ENCODE measurements at regions not wholly inside any gene's neighbourhood (a gene's known extent, or its start where the extent isn't known, plus 50 kb on each side); places are given as distances from the start of the nearest gene placed in this dataset.
"Not testable (repeated sequence)": the region's sequence is repeated elsewhere in the genome, so short reads cannot be mapped to it uniquely, and the experiment has no call there.

DNA sequence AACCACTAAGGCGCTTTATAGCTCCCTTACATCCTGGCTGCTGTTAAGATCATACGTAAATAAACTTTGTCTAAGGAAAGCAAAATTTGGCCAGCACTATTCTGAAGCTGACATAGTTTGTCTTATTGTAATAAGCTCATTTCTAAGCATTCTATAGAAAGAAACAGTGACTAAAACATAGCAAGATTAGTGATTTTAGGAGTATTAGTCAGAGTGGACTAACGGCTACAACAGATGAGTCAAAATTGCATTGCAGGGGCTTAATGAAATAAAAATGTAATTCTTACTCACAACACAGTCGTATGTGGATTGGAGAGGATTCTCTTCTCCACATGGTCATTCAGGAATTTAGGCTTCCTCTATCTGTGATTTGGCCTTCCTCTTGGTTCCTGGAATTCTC, 347.6 kb downstream of the GADD45G start:
- no peak for DNase-seq

DNA sequence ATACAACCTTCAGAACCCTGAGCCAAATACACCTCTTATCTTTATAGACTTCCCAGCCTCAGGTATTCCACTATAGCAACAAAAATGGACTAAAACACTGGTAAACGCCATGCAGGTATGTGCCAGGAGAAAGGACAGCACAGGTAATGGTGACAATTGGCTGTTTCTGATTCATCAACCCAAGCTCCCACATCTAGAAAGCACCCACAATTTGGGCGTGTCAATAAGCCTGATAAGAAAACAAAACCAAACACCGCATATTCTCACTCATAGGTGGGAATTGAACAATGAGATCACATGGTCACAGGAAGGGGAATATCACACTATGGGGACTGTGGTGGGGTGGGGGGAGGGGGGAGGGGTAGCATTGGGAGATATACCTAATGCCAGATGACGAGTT, 348.5 kb downstream of the GADD45G start:
- not testable (repeated sequence) for DNase-seq

DNA sequence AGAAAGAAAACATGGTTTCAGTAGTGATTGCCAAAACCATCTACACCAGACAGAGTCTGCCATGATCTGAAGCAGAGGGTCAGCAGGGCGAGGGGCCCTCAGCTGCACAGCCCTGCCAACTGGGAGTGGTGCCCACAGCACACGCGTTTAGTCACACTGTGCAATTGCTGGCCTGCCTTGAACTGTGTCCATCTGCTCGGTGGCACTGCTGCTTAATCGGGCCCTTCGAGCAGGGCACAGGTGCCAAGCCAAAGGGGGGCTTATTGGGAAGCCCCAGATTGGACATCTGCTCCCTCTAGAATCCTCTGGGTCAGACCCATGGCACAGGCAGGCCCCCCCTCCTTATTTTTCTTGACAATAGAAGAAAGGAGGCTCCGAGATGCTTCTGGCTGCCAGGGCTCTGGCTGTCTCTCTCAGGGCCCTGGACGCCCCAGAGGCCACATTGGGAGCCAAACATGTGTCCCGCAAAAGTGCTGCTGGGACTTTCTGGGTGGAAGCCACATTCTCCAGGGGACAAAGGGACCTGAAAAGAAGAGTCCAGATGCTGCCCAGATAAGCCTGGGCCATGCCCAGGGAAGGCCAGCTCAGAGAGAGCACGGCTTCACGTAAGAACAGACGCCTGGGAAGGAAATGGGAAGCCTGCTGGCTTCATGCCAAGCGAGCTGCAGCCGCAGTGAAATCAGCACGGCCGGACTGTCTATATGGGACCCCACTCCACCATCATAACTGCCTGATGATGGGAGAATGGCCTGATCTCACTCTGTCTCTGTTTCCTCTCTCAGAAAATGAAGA, 349.2 kb downstream of the GADD45G start:
- DNase-seq = no peak

DNA sequence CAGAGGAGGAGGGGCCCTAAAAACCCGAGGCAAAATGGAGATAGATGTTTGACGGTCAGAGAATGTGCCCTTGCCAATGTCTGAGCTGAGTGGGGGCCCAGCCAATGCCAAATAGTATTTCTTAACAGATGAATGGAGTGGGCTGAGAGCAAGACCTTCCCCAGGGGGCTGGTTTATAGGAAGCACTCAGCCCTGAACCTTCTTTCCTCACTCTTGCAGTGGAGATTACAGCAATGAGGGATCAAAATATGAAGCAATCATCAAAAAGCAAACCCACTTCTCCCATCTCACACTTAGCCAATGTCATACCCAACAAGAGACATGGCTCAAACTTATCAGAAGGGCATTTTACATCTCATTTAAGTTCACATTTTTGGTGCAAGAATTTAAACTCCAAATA, 350.3 kb downstream of the GADD45G start:
- no peak for DNase-seq

DNA sequence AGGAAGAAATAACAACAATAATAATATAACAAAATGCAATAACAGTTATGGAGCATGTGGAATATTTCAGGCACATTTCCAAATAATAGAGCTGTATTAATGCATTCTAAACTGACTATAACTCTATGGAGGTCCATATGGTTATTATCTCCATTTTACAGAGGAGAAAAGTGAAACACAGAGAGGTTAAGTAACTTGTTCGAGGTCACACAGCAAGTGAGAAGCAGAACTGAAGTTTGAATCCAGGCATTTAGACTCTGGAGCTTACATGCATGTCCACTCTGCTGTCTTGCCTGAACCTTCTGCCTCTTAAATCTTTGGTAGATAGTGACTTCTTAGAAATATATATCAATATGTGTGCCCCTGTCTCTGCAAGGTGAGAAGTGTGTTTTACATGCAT, 350.8 kb downstream of the GADD45G start:
- DNase-seq = no peak

DNA sequence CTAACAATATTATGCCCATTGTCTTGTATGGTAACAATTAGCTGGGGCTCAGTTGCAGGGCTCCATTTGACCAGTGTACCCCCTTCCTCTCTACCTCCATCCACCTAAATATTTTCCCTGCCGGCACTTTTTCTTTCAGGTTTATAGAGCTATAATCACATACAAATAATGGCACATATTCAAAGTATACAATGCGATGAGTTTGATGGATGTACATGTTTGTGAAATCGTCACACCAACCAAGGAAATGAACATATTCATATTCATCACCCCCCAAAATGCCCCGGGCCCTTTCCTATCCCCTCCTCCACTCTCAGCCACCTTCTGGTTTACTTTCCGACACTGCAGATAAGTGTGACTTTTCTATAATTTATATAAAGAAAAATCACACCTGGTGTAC, 351.5 kb downstream of the GADD45G start:
- DNase-seq = peak; percentile 21

DNA sequence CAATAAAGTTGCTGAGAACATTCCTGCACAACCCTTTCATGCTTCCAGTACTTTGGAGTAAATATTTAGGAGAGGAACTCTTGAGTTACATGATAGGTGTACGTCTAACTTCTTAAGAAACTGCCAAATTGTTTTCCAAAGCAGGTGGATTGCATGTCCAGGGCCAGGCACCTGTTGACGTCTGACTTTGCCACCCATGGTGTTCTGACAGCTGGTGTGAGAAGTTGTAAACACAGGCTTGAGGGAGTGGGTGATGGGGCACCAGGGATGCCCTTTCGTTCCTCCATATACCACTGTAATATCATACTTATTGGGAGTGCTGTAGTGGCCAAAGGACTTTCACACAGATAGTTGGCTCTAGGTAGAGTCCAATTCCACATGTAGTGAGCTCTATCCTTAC, 352.1 kb downstream of the GADD45G start:
- DNase-seq = no peak

DNA sequence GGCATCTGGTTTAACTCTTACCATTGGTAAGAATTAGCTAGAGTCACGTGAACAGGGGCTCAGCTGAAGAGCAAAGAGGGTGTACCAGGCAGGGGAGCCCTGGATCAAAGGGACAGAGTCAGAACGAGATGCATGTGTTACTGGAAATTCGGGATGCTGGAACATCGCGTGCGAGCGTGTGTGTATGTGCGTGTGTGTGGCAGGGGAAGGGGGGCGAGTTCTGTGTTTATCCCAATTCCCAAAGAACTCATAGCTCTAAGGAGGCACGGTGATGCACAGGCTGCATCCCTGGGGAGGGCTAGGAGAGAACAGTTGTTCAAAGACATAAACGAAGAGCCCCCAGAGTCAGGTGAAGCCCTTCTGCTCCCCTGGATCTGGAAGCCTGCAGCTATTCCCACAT, 353.3 kb downstream of the GADD45G start:
- DNase-seq = no peak

DNA sequence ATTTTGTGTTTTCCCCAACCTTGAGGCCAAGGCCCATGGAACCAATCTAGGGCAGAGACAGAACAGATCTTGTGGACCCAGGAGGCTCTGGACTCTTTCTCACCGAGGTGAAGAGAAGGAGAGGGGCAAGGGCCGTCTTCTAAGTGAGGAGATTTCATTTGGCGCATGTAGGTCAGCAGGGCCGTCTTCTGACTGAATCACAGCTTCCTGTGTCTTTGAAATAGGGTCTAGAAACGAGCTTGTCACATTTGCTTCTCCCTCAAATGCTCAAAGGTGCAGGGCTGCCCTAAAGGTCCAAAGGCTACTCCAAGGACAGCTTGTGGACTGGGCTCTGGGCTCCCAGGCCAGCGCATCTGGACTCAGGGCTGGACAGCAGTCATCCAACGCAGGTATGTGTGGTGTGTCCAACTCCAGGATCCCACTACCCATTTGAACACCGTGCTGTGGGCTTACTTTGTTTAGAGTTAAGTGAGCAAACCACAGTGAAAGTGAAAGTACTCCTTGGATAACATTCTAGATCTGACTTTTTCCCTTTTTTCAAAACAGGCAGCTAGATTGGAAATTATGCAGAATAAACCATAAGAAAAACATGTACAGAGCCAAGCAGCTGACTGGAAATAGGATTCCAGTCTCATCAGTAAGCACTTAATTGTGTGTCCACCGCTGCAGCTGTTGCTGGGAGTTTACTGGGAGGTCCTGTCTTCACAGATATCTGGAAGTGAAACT, 357.0 kb downstream of the GADD45G start:
- no peak for DNase-seq

DNA sequence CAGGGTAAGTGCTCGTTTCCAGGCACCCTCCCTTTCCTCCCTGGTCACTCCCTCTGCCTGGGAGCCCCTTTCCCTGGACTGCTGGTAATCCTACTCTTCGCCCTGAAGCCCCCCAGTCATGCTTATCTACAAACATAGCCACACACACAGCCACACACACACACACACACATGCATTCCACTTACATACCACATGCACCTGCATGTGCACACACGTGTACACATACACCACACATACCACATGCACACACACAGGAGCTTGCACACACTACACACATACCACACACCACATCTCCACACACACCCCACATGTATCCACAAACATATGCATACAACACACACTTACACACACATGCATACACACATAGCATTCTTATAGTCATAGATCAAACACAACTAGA, 358.5 kb downstream of the GADD45G start:
- no peak for DNase-seq

DNA sequence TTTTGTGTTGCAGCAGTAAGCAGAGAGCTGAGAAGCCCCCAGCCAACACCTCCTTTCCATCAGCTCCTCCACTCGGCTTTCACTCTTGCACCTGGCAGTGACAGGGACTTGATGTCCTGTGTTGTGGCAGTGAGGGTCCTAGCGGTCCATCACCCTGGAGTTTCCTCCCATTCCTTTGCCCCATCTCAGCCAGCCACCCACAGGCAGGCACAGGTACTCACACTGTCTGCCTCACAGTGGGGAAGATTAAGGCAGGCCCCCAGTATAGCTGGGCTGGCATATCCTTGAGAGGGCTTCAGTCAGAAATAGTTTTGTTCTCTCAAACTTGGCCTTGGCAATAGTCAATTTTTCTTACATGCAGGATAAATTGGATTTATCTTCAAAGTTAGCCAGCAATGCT, 362.7 kb downstream of the GADD45G start:
- no peak for DNase-seq

DNA sequence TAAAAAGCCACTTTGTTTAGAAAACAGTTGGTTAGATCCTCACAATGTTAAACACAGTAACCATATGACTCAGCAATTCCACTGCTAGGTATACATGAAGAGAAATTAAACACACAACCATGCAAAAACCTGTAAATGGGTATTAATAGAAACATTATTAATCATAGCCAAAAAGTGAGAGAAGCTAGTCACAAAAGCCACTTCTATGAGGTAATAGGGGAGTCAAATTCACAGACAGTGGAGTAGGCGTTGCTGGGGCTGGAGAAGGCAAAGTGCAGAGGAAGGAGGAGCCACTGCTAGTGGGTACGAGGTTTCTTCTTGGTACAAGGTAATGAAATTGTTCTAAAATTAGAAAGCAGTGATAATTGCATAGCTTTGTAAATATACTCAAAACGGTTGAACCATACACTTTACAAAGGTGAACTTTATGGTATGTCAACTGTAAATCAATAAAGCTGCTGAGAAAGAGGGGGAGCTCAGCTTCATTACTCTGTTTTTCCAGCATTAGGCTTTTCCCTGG, 364.4 kb downstream of the GADD45G start:
- DNase-seq = no peak

DNA sequence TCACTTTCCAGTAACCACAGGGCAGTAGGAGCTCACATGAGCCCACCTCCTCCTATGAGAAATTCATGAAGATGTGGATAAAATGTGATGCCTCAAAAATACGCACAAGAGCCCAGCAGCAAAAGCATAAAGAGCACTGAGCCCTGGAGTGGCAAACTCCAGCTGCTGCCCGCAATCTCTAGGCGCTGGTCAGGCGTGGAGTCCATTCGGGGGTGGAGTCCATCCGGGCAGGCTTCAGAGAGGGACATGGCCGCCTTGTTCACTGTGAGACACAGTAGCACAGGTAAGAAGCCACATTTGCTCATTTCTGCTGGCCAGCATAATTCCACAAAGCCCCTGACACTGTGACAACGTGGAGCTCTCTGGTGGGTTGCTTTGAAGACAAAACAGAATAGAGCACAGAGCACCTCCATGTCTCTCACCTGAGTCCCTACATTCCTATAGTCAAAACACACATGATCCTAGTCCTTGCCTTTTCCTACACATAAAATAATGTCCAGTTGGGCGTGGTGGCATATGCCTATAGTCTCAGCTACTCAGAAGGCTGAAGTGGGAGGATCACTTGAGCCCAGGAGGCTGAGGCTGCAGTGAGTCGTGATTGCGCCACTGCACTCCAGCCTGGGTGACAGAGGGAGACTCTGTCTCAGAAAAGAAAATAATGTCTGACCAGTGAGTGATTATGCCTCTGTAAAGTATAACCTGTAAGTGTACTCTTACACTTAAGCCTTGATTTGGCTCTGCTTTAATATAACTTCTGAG, 365.2 kb downstream of the GADD45G start:
- no peak for DNase-seq

DNA sequence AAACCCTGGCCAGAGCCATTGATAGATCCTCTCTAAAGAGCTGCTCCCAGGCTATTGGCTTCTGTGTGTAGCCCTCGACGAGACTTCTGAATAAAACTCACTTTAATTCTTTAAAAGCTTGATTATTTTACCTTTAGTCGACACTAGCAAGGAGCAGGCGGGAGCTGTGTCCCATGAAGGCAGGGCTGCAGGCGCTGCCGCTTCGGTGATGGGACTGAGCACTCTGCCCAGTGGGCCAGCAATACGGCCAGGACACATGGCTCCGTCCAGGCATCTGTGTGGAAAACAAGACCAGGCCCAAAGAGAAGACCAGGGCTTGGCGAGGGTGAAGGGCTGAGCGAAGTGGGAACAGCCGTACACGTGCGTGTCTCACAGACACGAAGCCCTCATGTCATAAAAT, 365.9 kb downstream of the GADD45G start:
- no peak for DNase-seq

DNA sequence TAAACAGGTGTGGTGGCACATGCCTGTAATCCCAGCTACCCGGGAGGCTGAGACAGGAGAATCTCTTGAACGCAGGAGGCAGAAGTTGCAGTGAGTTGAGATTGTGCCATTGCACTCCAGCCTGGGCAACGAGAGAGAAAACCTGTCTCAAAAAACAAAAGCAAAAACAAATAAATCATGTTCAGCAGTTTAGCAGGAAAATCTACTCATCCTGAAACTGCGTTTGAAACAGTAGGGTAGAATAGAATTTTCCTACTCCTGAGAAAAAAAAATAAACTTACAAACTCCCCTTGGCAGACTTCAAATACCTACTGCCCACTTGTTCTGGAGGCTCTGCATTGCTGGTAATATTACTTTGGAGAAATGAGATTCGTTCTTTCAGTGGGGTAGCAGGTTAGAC, 367.7 kb downstream of the GADD45G start:
- no peak for DNase-seq

DNA sequence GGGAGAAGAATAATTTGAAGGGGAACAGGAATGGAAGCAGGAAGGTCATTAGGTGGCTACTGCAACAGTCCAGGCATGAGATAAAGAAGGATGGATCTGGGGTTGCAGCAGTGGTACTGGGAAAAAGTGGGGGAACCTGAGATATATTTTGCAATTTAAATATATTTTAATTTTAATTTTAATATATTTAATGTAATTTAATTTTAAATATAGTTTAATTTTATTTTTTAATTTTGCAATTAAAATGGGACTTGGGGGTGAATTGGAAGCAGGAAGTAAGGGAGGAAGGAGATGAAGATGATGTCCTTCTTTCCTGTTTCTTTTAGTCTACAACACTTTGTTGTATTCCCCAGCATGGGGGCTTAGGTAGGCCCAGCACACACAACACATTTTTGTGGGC, 369.8 kb downstream of the GADD45G start:
- no peak for DNase-seq

DNA sequence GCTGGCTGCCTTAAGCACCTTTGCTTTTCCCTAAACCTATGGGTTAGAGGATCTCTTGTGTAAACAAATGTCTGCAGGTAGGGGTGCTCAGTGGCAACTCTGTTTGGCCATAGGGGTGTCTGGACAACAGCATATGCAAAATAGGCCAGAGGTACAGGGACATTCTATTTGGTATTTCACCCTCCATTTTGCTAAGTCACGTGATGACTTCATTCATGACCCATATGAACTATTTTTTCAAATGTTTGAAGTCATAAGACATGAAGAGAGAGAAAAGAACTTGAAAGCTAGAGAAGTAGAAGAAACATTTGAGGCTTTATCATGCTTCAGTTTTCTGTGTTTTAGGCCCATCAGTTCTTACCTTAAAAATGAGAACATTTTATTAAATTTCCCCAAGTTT, 370.2 kb downstream of the GADD45G start:
- DNase-seq = no peak

DNA sequence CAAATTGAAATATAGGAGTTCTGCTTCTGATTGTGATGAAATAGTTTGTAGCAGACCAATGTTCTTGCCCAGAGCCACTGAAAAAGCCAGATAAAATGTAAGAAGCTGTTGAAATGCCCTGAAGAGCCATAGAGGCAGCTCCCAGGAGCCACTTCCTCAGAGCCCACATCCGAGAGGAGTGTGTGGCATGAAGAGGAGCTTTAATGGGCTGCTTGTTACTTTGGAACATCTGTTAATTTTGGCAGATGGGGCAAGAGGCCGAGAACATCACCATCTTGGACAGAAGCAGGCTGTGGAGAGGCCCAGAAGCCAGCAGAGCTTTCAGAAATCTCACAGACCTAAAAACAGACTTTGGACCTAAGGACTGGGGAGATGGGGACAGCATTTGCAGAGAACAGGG, 370.8 kb downstream of the GADD45G start:
- no peak for DNase-seq

DNA sequence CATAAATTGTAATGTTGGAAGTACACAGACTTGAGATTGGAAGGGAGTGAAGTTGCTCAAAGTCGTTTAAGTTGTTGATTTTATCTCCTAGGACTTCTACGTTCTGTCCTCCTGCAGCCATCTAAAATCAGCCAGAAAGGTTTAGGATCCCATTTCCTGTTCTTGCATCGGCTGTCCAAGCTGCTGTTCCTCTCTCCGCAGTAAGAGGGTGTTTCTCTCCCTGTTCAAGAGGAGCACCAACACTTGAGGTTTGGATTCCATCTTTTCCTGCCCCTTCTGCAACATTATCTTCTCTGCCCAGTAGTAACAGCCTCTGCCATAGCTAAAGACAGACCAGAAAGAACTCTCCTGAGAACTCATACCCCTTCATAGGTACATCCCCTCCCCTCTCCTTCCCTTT, 373.4 kb downstream of the GADD45G start:
- DNase-seq = no peak

DNA sequence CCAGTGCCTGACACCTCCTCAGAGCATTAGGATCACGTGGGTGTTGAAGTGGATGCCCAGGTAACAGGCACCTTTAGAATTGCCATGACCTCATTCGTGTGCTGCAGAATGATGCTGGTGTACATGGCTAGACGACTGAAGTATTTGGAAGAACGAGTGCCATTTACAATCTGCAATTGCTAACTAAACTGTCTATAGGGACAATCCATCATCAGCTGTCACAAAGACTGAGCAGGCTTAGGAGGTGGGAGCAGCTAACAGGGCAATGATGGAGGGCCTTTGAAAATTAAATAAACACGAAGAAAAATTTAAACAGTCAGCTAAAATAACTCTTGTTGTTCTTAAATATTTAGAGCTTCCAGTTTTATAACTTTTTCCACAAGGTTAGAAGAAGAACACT, 375.8 kb downstream of the GADD45G start:
- DNase-seq = no peak

DNA sequence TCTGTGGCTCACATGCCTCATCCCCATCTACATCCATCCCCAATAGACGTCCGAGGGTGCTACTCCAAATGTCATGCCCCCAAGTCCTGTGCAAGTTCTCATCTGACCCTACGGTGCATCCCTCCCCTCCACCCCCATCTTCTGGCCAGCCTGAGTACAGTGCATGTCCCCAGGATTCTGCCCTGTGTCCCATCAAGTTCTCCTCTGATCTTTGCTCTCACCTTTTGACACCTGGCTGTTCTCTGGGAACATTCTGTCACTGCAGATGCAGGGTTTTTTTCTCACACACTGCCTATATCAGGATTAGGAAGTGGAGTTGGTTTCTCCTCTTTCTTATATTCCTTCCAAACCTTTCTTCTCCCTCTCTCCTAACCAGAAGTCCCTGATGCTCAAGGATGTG, 377.2 kb downstream of the GADD45G start:
- no peak for DNase-seq

DNA sequence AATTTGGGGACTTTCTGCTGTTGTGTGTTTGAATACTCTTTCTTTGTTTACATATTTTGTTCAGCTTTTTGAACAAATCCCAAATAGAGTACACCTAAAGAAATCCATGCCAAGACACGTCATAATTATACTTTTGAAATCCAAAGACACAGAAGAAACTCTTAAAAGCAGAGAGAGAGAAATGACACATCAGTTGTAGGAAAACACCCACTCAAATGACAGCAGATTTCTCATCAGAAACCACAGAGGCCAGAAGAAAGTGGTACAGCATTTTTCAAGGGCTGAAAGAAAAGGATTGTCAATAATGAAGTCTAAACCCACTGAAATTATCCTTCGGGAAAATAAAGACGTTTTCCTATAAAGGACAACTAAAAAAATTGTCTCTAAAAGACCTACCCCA, 378.6 kb downstream of the GADD45G start:
- no peak for DNase-seq

DNA sequence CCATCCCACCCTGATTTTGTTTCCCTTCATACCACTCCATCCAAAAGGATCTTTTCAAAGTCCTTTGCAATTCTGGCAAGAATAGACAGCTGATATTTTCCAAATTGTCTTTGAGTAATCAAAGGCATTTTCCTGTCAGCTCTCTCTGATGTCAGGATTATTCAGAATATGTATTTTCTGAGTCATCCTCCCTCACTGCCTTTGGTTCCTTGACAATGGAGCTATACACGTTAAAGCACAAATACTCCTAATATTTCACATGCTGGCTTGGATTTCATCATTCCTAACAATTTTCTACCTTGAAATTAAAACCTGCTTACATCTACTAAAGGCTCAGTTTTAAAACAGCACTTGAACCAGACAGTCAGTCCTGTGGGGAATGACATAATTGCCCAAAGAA, 379.4 kb downstream of the GADD45G start:
- no peak for DNase-seq

DNA sequence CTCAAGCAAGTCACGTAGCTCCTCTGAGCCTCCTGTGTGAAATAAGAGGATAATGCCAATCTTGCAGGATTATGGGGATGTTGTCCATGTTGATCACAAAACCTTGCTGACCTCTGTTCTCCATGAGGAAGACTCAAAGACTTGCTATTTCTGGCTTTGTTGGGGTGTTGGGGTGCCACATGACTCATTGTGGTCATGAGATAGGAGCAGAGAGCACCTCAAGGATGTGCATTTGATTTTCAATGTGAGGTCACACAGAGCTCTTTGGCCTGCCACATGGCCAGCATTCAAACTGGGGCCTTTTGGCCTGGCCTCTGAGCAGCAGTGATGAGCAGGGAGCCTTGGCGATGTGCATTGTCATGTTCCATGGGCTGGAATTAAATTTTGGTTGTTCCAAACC, 380.3 kb downstream of the GADD45G start:
- no peak for DNase-seq
